ENCODE measurements at regions not wholly inside any gene's neighbourhood (a gene's known extent, or its start where the extent isn't known, plus 50 kb on each side); places are given as distances from the start of the nearest gene placed in this dataset.

DNA sequence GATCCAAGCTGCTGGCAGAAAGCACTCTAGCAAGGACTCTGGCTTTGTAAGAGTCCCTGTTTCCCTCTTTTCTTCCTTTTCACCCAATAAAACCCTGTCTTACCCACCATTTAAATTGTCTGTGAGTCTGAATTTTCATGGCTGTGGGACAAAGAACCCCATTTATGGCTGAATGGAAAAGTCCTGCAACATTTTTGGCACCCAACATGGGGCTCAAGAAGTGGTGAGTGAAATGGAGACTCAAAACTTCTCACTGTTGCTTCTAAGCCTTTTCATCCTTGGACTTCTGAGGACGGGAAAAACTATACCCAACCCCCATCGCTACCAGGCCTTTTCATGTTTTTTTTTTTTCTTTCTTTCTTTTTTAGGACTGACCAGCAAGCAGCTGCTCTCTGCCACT lies 329.5 kb upstream of the CWC22 start:
- Histone ChIP-seq H3K36me3 (ENCODE audit: control insufficient read depth, insufficient read depth, low read length) (no peaks in the 10 kb centered on the region), H3K4me3 (ENCODE audit: low read length) (no peak overlapping the region), H3K4me1 (ENCODE audit: control insufficient read depth, insufficient read depth, low read length) (no peaks in the 10 kb centered on the region), H3K27me3 (ENCODE audit: control insufficient read depth, insufficient read depth, low read length) (no peaks in the 10 kb centered on the region), H3K9me3 (replicated peaks; ENCODE audit: control insufficient read depth, low read depth, low read length) (peaks cover 18% of the 10 kb centered on the region), H3K27ac (ENCODE audit: low read length) (no peak overlapping the region)
- DNase-seq: no peak
- 95% methylated on average over 2 of the region's 2 CpGs for WGBS (ENCODE audit: insufficient coverage)

DNA sequence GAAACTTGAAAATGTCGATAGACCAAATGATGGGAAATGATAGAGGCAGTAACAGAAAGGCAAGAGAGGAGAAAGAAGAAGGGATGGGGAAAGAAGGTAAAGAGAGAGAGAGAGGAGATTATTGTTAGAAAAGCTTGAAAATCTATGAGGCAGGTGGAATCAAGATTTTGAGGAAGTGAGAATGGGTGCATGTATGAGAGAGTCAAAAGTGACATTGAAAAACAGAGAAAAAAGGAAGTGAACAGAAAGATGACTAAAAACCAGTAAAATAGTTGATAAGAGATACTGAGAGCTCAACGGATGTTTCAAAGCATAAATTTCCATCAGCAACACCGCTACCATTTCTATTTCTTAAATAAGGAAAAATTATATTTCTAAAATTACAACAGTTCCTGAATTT lies 327.4 kb upstream of the CWC22 start:
- Histone ChIP-seq H3K27ac (ENCODE audit: low read length) (no peak overlapping the region), H3K9me3 (replicated peaks; ENCODE audit: control insufficient read depth, low read depth, low read length) (peaks cover 18% of the 10 kb centered on the region), H3K27me3 (ENCODE audit: control insufficient read depth, insufficient read depth, low read length) (no peaks in the 10 kb centered on the region), H3K36me3 (ENCODE audit: control insufficient read depth, insufficient read depth, low read length) (no peaks in the 10 kb centered on the region), H3K4me1 (ENCODE audit: control insufficient read depth, insufficient read depth, low read length) (no peaks in the 10 kb centered on the region), H3K4me3 (ENCODE audit: low read length) (no peak overlapping the region)
- 88% methylated on average over 1 of the region's 3 CpGs for WGBS (ENCODE audit: insufficient coverage)
- no peak for DNase-seq

DNA sequence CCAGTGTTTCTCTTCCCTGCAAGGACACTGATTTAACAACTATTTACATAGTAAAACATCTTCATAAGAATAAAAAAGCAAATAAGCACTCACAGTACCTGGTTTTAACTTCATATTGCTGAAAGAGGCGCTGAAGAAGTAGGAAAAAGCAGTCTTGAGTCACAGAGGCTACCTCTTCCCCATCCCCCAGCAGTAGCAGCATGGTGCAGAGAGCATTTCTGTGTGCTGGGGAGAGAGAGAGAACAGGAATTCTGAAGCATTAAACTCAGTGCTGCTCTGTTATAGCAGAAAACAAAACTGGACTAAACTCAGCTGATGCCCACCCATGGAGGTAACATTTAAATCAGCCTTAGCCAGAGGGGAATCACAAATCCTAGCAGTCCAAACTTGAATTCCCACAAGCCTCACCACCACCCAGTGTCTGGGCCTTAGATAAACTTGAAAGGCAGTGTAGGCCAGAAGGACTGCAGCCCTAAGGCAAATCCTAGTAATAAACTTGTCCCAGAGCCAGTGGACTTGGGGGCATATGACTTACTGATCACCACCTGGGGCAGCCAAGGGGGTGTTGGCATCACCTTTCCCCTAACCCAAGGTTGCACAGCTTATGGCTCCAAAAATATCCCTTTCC lies 321.8 kb upstream of the CWC22 start:
- Histone ChIP-seq H3K4me1 (ENCODE audit: control insufficient read depth, insufficient read depth, low read length) (no peaks in the 10 kb centered on the region), H3K27ac (ENCODE audit: low read length) (no peak overlapping the region), H3K9me3 (replicated peaks; ENCODE audit: control insufficient read depth, low read depth, low read length) (peaks cover 2% of the 10 kb centered on the region), H3K36me3 (ENCODE audit: control insufficient read depth, insufficient read depth, low read length) (no peaks in the 10 kb centered on the region), H3K27me3 (ENCODE audit: control insufficient read depth, insufficient read depth, low read length) (no peaks in the 10 kb centered on the region), H3K4me3 (ENCODE audit: low read length) (no peak overlapping the region)
- DNase-seq: no peak
- WGBS (ENCODE audit: insufficient coverage): no CpG with 5 or more reads among the region's 1 CpG

DNA sequence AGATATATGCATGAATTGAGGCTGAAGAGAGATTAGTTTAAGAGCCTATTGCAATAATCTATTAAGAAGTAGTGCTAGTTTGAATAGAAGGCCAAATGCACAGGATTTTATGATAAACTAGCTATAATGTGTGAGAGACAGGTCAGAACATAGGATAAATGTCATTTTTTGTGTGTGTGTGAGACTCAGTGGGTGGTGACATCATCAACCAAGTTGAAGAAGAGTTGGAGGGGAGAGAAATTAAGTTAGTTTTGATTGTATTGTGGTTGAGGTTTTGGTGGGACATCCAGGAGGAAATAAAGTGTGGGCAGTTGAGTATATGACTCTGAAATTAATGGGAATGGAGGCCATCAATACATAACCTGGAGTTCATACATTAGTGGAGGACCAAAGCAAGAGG lies 320.1 kb upstream of the CWC22 start:
- no peak for DNase-seq
- H3K4me1 ChIP-seq (ENCODE audit: control insufficient read depth, insufficient read depth, low read length): no peaks in the 10 kb centered on the region
- no peak overlapping the region for H3K4me3 ChIP-seq (ENCODE audit: low read length)
- no peak overlapping the region for H3K27ac ChIP-seq (ENCODE audit: low read length)
- no peaks in the 10 kb centered on the region for H3K9me3 ChIP-seq (replicated peaks; ENCODE audit: control insufficient read depth, low read depth, low read length)
- H3K36me3 ChIP-seq (ENCODE audit: control insufficient read depth, insufficient read depth, low read length): no peaks in the 10 kb centered on the region
- no peaks in the 10 kb centered on the region for H3K27me3 ChIP-seq (ENCODE audit: control insufficient read depth, insufficient read depth, low read length)

DNA sequence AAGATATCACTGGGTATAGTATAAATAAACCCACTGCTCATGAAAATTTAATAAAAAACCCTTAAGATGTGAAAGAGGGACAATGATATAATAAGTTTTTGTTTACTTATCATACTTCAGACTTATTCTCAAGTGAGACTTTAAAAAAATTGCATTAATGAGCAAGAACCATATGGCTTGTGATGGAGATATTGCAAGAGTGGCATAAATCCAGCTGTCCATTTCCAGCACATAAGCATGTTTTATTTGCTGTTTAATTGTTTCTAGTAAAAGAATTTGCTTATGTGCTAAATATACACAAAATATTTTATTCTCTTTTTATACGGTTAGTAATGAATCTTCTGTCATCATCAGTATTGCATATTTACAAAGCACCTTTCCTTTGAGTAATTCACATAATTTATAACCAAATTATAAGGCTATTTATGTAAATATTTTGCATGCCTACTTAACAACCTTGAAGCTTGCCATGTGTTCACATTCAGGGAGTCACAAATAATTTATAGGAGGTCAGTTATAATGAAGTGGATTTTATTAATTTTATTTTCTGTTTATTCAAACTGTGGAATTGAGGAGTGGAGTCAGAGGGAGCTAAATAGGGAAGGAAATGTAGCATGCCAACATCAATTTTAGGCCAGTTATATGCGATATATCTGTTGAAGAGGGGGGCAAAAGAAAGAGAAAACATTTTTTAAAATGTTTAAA lies 318.5 kb upstream of the CWC22 start:
- H3K4me3 ChIP-seq (ENCODE audit: low read length): no peak overlapping the region
- no peaks in the 10 kb centered on the region for H3K4me1 ChIP-seq (ENCODE audit: control insufficient read depth, insufficient read depth, low read length)
- H3K27ac ChIP-seq (ENCODE audit: low read length): no peak overlapping the region
- no peaks in the 10 kb centered on the region for H3K27me3 ChIP-seq (ENCODE audit: control insufficient read depth, insufficient read depth, low read length)
- H3K36me3 ChIP-seq (ENCODE audit: control insufficient read depth, insufficient read depth, low read length): no peaks in the 10 kb centered on the region
- H3K9me3 ChIP-seq (replicated peaks; ENCODE audit: control insufficient read depth, low read depth, low read length): no peaks in the 10 kb centered on the region
- no peak for DNase-seq
- WGBS (ENCODE audit: insufficient coverage): no CpG with 5 or more reads among the region's 2 CpGs

DNA sequence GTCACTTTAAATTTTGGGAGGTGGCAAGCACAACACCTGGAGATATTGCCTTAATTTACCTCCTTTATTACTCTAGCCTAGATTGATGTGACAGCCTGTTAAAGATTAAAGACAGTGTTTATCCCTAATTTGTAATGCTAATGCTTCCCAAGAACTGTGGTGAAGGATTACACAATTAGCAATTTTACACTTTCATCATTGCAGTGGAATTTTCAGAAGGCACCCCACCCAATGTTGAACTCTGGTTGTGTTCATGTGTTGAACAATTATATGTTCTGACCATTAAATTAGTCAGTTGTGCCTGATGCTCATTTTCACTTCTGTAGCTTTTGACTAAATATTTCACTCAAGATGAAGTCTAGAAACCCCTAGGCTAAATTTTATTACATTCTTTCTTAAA lies 317.1 kb upstream of the CWC22 start:
- no peak for DNase-seq
- H3K36me3 ChIP-seq (ENCODE audit: control insufficient read depth, insufficient read depth, low read length): no peaks in the 10 kb centered on the region
- no peak overlapping the region for H3K4me3 ChIP-seq (ENCODE audit: low read length)
- H3K4me1 ChIP-seq (ENCODE audit: control insufficient read depth, insufficient read depth, low read length): no peaks in the 10 kb centered on the region
- no peaks in the 10 kb centered on the region for H3K9me3 ChIP-seq (replicated peaks; ENCODE audit: control insufficient read depth, low read depth, low read length)
- no peaks in the 10 kb centered on the region for H3K27me3 ChIP-seq (ENCODE audit: control insufficient read depth, insufficient read depth, low read length)
- no peak overlapping the region for H3K27ac ChIP-seq (ENCODE audit: low read length)

DNA sequence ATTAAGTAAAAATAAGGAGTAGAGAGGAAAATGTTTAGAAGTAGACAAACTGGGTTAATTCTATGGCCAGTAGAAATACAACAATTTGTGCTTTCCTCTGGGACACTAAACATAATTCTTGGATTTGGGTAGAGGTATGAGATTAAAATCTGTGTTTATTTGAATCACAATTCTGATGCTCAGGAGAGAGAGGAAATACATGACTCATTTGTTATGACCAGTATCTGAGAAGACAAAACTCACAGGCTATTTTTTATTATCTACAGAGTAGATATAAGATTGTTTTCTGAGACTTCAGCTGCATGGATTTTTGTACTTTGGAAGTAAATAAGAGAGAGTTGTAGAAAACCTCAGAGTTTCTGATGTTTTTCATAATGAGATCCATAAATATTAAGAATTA lies 315.7 kb upstream of the CWC22 start:
- Histone ChIP-seq H3K4me1 (ENCODE audit: control insufficient read depth, insufficient read depth, low read length) (no peaks in the 10 kb centered on the region), H3K36me3 (ENCODE audit: control insufficient read depth, insufficient read depth, low read length) (no peaks in the 10 kb centered on the region), H3K27me3 (ENCODE audit: control insufficient read depth, insufficient read depth, low read length) (no peaks in the 10 kb centered on the region), H3K4me3 (ENCODE audit: low read length) (no peak overlapping the region), H3K27ac (ENCODE audit: low read length) (no peak overlapping the region), H3K9me3 (replicated peaks; ENCODE audit: control insufficient read depth, low read depth, low read length) (no peaks in the 10 kb centered on the region)
- peak; percentile 19 for DNase-seq

DNA sequence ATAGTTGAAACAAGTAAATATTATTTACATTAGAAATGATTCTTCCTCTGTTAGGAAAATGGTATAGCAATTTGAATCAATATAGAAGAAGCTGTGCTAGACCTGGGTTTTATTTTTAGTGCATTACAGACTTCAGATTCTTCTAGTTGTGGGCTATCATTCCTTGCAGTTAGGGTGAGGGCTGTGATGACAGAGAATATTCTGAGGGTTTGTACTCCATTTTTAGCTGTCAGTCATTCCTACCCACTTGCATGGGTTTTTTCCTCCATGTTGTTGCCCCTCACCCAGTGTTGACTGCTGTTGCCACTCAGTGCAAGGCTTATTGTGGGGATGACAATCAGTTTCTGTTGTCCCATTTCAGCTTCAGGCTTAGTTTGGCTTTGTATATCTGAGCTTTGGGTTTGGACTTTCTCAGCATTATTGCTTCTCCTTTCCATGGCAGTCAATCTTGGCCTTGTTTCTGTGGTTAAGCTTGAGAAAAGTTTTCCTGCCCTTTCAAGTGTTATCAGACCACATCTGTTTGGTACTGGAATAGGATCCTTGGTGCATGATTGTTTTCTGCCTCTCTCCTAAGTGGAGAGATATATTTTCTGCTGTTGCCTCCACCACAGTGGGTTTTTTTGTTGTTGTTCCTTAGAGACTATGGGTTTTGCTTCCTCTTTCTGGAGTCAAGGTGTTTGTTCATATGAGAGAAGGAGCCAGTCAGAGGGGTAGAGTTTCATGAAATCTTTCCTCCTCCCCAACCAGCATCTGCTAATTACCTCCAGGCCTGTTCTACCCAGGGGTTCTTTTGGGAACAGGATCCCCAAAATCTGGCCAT lies 312.7 kb upstream of the CWC22 start:
- no peaks in the 10 kb centered on the region for H3K4me1 ChIP-seq (ENCODE audit: control insufficient read depth, insufficient read depth, low read length)
- DNase-seq: no peak
- no peaks in the 10 kb centered on the region for H3K9me3 ChIP-seq (replicated peaks; ENCODE audit: control insufficient read depth, low read depth, low read length)
- H3K4me3 ChIP-seq (ENCODE audit: low read length): no peak overlapping the region
- H3K27me3 ChIP-seq (ENCODE audit: control insufficient read depth, insufficient read depth, low read length): no peaks in the 10 kb centered on the region
- no peaks in the 10 kb centered on the region for H3K36me3 ChIP-seq (ENCODE audit: control insufficient read depth, insufficient read depth, low read length)
- no peak overlapping the region for H3K27ac ChIP-seq (ENCODE audit: low read length)

DNA sequence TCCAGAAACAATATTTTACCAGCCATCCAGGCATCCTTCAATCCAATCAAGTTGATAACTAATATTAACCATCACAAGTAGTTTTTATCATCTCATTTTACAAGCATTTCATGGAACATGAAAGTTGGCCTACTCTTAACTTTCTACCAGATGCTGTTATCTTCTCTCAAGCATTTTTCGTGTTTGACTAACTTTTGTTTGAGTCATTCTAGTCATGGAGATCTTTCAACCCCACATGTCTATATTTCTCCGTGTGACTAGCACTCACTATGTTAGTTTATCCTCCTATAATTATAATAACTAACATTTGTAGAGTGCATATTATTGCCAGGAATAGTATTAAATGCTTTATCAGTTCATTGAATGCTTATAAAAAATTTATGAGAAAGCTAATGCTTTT lies 307.0 kb upstream of the CWC22 start:
- Histone ChIP-seq H3K4me3 (ENCODE audit: low read length) (no peak overlapping the region), H3K9me3 (replicated peaks; ENCODE audit: control insufficient read depth, low read depth, low read length) (no peaks in the 10 kb centered on the region), H3K36me3 (ENCODE audit: control insufficient read depth, insufficient read depth, low read length) (no peaks in the 10 kb centered on the region), H3K27ac (ENCODE audit: low read length) (no peak overlapping the region), H3K27me3 (ENCODE audit: control insufficient read depth, insufficient read depth, low read length) (no peaks in the 10 kb centered on the region), H3K4me1 (ENCODE audit: control insufficient read depth, insufficient read depth, low read length) (no peaks in the 10 kb centered on the region)
- no CpG with 5 or more reads among the region's 2 CpGs for WGBS (ENCODE audit: insufficient coverage)
- no peak for DNase-seq

DNA sequence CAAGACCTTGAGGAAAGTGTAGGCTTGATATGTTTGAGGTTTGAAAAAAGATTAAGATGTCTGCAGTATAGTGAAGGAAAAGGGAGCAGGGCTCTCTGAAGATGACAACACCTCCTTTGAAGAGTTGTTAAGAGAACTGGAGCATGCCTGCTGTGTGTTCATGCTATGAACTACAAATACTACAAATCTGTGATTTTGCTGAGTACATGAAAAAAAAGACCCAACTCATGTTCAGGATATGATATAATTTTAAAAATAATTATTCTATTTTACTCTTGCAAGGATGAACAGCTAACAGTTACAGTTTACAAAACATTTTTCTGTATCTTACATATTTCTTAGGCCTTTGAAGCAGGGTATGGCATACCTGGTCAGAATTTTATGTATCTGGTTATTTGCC lies 305.4 kb upstream of the CWC22 start:
- DNase-seq: no peak
- no peaks in the 10 kb centered on the region for H3K36me3 ChIP-seq (ENCODE audit: control insufficient read depth, insufficient read depth, low read length)
- H3K4me1 ChIP-seq (ENCODE audit: control insufficient read depth, insufficient read depth, low read length): no peaks in the 10 kb centered on the region
- H3K4me3 ChIP-seq (ENCODE audit: low read length): no peak overlapping the region
- H3K27ac ChIP-seq (ENCODE audit: low read length): no peak overlapping the region
- no peaks in the 10 kb centered on the region for H3K9me3 ChIP-seq (replicated peaks; ENCODE audit: control insufficient read depth, low read depth, low read length)
- no peaks in the 10 kb centered on the region for H3K27me3 ChIP-seq (ENCODE audit: control insufficient read depth, insufficient read depth, low read length)
